AG10803 (cell line): ENCODE measurements at regions not wholly inside any gene's neighbourhood (a gene's known extent, or its start where the extent isn't known, plus 50 kb on each side); places are given as distances from the start of the nearest gene placed in this dataset.

Experiments
- DNase-seq: peaks from one replicate; pipeline ENCODE4 v3.0.0; 2010; ENCODE audit warnings: low read depth
- H3K4me3 ChIP-seq: 2 replicates; pipeline ENCODE4 v1.5.1; 2011; ENCODE audit warnings: mild to moderate bottlenecking, low read length, control low read depth
- TF ChIP-seq, protein P1 (sequence below): conservative IDR thresholded peaks from 2 replicates; pipeline ENCODE4 v1.5.1; 2011; ENCODE audit warnings: mild to moderate bottlenecking, low read length, control low read depth, inconsistent platforms

DNA sequence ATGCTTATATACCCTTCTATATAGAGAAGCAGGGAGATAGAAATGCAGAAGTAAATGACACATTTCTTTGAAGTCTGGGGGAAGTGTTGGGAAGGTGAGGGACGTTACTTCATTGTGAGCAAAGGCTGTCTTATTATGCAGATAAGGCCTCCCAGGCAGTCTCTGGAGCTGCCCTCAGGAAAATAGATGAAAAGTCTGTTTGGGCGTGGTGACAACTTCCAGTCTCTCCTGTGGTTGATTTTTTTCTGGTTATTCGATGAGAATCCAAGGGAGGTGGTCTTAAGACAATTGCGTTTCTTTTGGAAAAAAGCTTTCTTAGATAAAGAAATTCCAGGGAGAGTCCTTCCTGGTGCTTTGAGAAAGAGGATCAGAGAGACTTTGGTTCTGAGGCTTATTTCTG is 84.0 kb downstream of the NEUROD6 start:
- no peak for DNase-seq
- TF ChIP-seq, protein P1, sequence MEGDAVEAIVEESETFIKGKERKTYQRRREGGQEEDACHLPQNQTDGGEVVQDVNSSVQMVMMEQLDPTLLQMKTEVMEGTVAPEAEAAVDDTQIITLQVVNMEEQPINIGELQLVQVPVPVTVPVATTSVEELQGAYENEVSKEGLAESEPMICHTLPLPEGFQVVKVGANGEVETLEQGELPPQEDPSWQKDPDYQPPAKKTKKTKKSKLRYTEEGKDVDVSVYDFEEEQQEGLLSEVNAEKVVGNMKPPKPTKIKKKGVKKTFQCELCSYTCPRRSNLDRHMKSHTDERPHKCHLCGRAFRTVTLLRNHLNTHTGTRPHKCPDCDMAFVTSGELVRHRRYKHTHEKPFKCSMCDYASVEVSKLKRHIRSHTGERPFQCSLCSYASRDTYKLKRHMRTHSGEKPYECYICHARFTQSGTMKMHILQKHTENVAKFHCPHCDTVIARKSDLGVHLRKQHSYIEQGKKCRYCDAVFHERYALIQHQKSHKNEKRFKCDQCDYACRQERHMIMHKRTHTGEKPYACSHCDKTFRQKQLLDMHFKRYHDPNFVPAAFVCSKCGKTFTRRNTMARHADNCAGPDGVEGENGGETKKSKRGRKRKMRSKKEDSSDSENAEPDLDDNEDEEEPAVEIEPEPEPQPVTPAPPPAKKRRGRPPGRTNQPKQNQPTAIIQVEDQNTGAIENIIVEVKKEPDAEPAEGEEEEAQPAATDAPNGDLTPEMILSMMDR, result no peak
- no peak overlapping the region for H3K4me3 ChIP-seq

DNA sequence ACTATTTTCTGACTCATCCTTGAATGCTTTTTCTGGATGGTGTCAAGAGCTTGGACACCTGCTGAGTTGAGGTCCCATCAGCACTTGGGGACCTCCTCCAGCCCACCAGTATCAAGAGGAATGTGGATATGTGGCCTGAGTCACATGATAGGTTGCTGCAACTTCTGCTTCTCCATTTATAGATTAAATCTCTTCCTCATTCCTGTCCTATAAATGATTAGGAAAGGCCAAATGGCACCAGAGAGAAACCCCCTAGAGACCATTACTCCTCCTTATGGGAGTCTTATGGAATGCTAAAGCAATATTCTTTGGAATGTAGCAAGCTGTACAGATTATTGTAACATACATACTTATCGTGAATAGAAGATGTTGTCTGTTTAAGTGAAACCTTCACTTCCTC is 85.6 kb downstream of the NEUROD6 start:
- TF ChIP-seq, protein P1, result no peak
- no peak for DNase-seq
- H3K4me3 ChIP-seq, result no peak overlapping the region

DNA sequence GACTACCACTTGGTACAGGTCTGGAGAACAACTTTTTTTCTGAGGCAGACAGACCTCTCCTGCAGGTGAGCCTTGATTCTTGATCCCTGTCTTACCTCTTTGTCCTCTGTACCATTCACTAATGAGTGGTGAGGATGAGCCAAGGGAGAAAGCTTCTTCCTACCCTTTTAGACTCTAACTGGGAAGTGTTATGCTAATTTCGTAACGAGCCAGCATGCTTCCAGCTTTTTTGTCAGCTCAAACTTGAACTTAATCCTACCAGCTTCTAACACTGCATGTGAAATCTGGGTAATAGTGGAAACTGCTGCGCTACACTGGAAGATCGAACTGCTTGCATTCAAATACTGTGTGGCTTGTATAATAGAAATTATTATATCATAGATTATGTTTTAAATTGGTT is 87.0 kb downstream of the NEUROD6 start:
- DNase-seq, result no peak
- H3K4me3 ChIP-seq, result no peak overlapping the region
- TF ChIP-seq, protein P1, result no peak

DNA sequence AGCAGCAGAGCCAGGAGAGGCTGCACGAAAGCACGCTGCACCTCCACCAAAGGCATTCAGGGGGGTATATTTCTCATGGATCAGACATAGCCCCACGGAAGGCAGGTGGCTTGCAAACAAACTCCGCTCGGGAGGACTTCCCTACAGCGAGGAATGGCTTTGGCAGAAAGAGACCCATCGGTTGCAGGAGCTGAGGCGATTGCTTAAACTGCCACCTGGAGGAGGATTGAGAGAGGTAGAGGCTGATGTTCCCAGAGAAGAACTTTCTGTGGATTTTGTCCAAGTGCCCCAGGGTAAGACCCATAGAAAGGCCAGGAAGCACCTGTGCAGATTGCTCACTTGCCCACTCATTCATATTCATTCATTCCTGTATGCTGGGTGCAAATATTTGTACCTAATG is 89.1 kb downstream of the NEUROD6 start:
- TF ChIP-seq, protein P1, result no peak

DNA sequence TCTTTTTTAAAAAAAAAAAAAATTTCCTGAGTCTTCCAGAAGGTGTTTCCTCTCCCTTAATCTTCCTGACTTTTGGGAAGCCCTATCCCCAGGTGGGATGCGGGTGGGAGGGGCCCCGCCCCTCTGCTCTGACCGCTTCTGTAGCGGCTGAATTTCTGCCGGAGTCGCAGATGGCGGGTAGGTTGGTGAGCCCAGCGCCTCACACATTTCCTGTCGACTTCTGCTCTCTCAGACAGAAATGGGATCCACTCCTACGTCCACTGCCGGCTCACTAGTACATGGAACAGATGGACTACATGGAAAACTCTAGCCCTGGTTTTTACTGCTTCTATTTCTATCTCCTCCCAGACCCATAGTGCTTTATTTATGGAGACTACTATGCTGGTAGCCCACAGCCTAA is 90.9 kb downstream of the NEUROD6 start:
- TF ChIP-seq, protein P1, result no peak
- no peak overlapping the region for H3K4me3 ChIP-seq
- no peak for DNase-seq

More for the DNA sequence above, 89.1 kb downstream of the NEUROD6 start:
- H3K4me3 ChIP-seq, result no peak overlapping the region
- DNase-seq, result no peak

DNA sequence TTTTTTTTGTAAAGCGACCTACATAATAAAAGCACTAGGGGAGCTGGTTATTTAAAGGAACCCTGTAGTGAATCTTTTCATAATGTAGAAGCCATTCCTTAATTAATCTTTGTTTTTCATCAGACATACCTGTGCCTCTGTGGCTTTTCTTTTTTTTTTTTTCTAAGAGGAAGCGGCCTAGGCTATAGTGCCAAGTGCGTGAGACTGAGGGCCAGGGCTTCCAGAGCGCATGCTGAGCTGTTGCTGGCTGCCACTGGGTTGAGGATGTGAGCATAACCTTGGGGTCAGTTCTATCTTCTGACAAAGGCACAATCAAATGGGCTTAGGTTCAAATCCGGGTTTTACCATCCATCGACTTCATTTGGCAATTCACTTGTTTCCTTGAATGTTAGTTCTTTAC is 103.7 kb downstream of the NEUROD6 start:
- no peak for DNase-seq
- H3K4me3 ChIP-seq, result no peak overlapping the region
- TF ChIP-seq, protein P1, result no peak

DNA sequence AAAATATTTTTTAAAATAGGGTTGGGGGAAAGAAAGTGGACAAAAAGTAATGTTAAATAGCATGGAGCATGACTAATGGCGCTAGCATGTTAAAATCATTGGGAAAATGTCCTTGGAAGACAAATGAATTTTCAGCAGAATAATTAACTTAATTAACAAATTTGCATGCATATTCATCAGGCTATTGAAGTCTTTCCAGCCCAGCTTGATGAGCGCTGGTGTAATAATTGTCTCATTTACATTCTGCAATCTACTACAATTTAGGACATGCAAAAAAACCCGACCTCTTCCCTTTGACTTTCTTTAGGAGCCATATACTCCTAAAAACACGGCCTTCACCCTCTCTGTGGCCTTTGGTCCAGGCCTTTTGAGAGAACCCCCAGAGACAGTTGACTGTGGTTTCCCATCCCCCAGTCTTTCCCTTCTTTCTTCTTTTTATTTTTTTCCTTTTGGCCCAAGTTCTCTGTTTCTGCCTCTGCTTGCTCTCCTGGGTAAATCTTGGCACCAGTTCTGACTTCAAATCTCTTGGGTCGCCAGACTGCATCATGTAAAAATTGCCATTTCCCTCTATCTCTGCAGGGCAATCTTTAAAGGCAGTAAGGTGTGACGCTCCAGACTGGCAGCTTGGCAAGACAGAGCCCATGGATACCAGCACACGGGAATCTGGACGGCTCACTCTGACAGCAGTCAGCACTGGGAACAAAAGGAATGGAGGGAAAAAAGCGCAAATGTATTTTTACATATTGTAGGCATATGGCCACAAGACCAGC is 105.5 kb downstream of the NEUROD6 start:
- no peak overlapping the region for H3K4me3 ChIP-seq
- TF ChIP-seq, protein P1, result no peak

More for the DNA sequence above, 105.5 kb downstream of the NEUROD6 start:
- DNase-seq, result no peak
